ENCODE measurements at regions not wholly inside any gene's neighbourhood (a gene's known extent, or its start where the extent isn't known, plus 50 kb on each side); places are given as distances from the start of the nearest gene placed in this dataset.

GRCh38 chr7:98771941-98772603 lies 97.7 kb downstream of the TMEM130 start:
- Histone ChIP-seq H3K27me3 (peaks cover 0 to 6% (median 0%) of the 10 kb centered on the region in 7 donors), H3K27ac (no peak overlapping the region), H3K9me3 (no peaks in the 10 kb centered on the region), H3K4me1 (peaks cover 0 to 3% (median 0%) of the 10 kb centered on the region in 9 donors), H3K4me3 (no peak overlapping the region), H3K36me3 (no peaks in the 10 kb centered on the region)
- 34 to 42% methylated on average over 22 of the region's 22 CpGs for WGBS, 2 donors
- ATAC-seq (no peak), DNase-seq (no peak)
- TF ChIP-seq, protein P1, sequence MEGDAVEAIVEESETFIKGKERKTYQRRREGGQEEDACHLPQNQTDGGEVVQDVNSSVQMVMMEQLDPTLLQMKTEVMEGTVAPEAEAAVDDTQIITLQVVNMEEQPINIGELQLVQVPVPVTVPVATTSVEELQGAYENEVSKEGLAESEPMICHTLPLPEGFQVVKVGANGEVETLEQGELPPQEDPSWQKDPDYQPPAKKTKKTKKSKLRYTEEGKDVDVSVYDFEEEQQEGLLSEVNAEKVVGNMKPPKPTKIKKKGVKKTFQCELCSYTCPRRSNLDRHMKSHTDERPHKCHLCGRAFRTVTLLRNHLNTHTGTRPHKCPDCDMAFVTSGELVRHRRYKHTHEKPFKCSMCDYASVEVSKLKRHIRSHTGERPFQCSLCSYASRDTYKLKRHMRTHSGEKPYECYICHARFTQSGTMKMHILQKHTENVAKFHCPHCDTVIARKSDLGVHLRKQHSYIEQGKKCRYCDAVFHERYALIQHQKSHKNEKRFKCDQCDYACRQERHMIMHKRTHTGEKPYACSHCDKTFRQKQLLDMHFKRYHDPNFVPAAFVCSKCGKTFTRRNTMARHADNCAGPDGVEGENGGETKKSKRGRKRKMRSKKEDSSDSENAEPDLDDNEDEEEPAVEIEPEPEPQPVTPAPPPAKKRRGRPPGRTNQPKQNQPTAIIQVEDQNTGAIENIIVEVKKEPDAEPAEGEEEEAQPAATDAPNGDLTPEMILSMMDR (IDR thresholded peaks at IDR 0.05) = no peak
- intact Hi-C loops (cut with DNase I) = no loop called here

DNA sequence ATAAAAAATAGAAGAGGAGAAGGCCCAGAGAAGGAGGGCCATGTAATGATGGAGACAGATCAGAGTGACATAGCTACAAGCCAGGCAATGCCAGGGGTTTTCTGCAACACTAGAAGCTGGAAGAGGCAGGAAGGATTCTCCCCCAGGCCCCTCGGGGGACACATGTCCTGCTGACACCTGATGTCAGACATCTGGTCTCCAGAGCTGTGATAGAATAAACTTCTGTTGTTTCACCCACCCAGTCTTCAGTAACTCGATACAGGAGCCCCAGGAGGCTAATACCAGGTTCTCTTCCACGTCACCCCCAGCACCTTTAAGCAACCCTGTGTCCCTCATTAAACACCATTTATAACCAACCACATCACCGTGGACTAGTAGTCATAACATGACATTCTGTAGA lies 94.9 kb downstream of the TMEM130 start:
- Histone ChIP-seq H3K27me3 (peaks cover 0 to 6% (median 0%) of the 10 kb centered on the region in 7 donors), H3K4me3 (no peak overlapping the region), H3K9me3 (no peaks in the 10 kb centered on the region), H3K27ac (no peak overlapping the region), H3K4me1 (peaks cover 0 to 7% (median 0%) of the 10 kb centered on the region in 9 donors), H3K36me3 (no peaks in the 10 kb centered on the region)
- 44 to 48% methylated on average over 4 of the region's 4 CpGs for WGBS, 2 donors
- intact Hi-C loops (cut with DNase I) = no loop called here
- TF ChIP-seq, protein P1 (IDR thresholded peaks at IDR 0.05) = no peak
- ATAC-seq (no peak), DNase-seq (no peak)

- Histone ChIP-seq H3K9me3 (no peaks in the 10 kb centered on the region), H3K4me1 (peaks cover 0 to 7% (median 0%) of the 10 kb centered on the region in 9 donors), H3K36me3 (no peaks in the 10 kb centered on the region), H3K4me3 (no peak overlapping the region), H3K27ac (no peak overlapping the region), H3K27me3 (peaks cover 0 to 6% (median 3%) of the 10 kb centered on the region in 7 donors)
- WGBS, 2 donors = 42 to 46% methylated on average over 9 of the region's 9 CpGs
- no peak for DNase-seq
- TF ChIP-seq, protein P1 (IDR thresholded peaks at IDR 0.05) = peak in 3 of 9 donors; percentile 7 to 20 (median 16)
- intact Hi-C loops (cut with DNase I) = no loop called here
- peak in 6 of 8 donors; percentile 60 to 82 (median 64) for ATAC-seq
These were observed 92.8 kb downstream of the TMEM130 start for GRCh38 chr7:98777051-98777450.

GRCh38 chr7:98778421-98778820 lies 91.4 kb downstream of the TMEM130 start:
- WGBS, 2 donors = 66 to 78% methylated on average over 4 of the region's 4 CpGs

More at GRCh38 chr7:98778421-98778820, 91.4 kb downstream of the TMEM130 start:
- Histone ChIP-seq H3K4me1 (peaks cover 0 to 7% (median 0%) of the 10 kb centered on the region in 9 donors), H3K9me3 (no peaks in the 10 kb centered on the region), H3K27me3 (peaks cover 0 to 5% (median 0%) of the 10 kb centered on the region in 7 donors), H3K27ac (no peak overlapping the region), H3K4me3 (no peak overlapping the region), H3K36me3 (no peaks in the 10 kb centered on the region)
- intact Hi-C loops (cut with DNase I) = no loop called here
- TF ChIP-seq, protein P1 (IDR thresholded peaks at IDR 0.05) = no peak
- ATAC-seq (no peak), DNase-seq (no peak)
